IMR-90 (cell line): ENCODE measurements at regions not wholly inside any gene's neighbourhood (a gene's known extent, or its start where the extent isn't known, plus 50 kb on each side); places are given as distances from the start of the nearest gene placed in this dataset.

Experiments used
- ATAC-seq: fragments of 200-7000 bp; cut with Tn5 transposase; 2 replicates; pipeline ENCODE4 v1.9.1; 2020; ENCODE audit warnings: low read depth, mild to moderate bottlenecking, moderate library complexity
- BruUV-seq: library from RNA; stranded (reverse); fragments of 400-500 nt; replicated peaks from 2 replicates; lab custom pipeline; 2021; lab: Mats Ljungman, UMichigan
- CTCF ChIA-PET: fragments of 300-600 bp; formaldehyde crosslinking; extraction: SDS; loops from one replicate; lab custom pipeline; 2021; ENCODE audit warnings: antibody characterized with exemption; lab: Yijun Ruan, JAX
- POLR2A ChIA-PET: fragments of 300-600 bp; sonication (Branson Sonifier 250); formaldehyde crosslinking; loops from one replicate; lab custom pipeline; 2022; ENCODE audit warnings: antibody characterized with exemption; ENCODE audit not compliant: unreplicated experiment; lab: Charles Lee
- DNase-seq: peaks from one replicate; pipeline ENCODE4 v3.0.0; 2013
- H2AFZ ChIP-seq: replicated peaks from 2 replicates; pipeline ENCODE3; 2013; ENCODE audit warnings: low read length, mild to moderate bottlenecking; ENCODE audit not compliant: poor library complexity
- H2AK5ac ChIP-seq: 2 replicates; pipeline ENCODE4 v1.6.1; 2013; ENCODE audit warnings: low read depth, low read length, inconsistent platforms
- H2AK9ac ChIP-seq: replicated peaks from 2 replicates; pipeline ENCODE3; 2013; ENCODE audit warnings: mild to moderate bottlenecking, low read depth, low read length, moderate library complexity; ENCODE audit not compliant: poor library complexity
- H2BK120ac ChIP-seq: 2 replicates; pipeline ENCODE4 v1.6.1; 2013; ENCODE audit warnings: low read depth, low read length, inconsistent platforms
- H2BK15ac ChIP-seq: 3 replicates; pipeline ENCODE4 v1.6.1; 2013; ENCODE audit warnings: low read depth, low read length, inconsistent platforms
- H2BK20ac ChIP-seq: 2 replicates; pipeline ENCODE4 v1.6.1; 2013; ENCODE audit warnings: low read depth, mild to moderate bottlenecking, inconsistent platforms, low read length, moderate library complexity
- H2BK5ac ChIP-seq: 2 replicates; pipeline ENCODE4 v1.6.1; 2013; ENCODE audit warnings: mild to moderate bottlenecking, low read depth, low read length, inconsistent platforms; ENCODE audit not compliant: poor library complexity, severe bottlenecking
- H3K14ac ChIP-seq: replicated peaks from 2 replicates; pipeline ENCODE4 v1.6.1; 2013; ENCODE audit warnings: low read depth, low read length, inconsistent platforms
- H3K18ac ChIP-seq: 2 replicates; pipeline ENCODE4 v1.6.1; 2013; ENCODE audit warnings: low read depth, low read length, control low read depth
- H3K23ac ChIP-seq: 2 replicates; pipeline ENCODE4 v1.6.1; 2013; ENCODE audit warnings: low read depth, low read length, inconsistent platforms
- H3K27ac ChIP-seq: 2 replicates; pipeline ENCODE4 v1.5.1; 2013; ENCODE audit warnings: mild to moderate bottlenecking, control low read depth, low read length; ENCODE audit not compliant: insufficient read depth
- H3K27me3 ChIP-seq: 2 replicates; pipeline ENCODE4 v1.6.1; 2013; ENCODE audit warnings: low read length; ENCODE audit not compliant: control insufficient read depth, insufficient read depth
- H3K36me3 ChIP-seq: 2 replicates; pipeline ENCODE4 v1.6.1; 2013; ENCODE audit warnings: low read length, mixed read lengths; ENCODE audit not compliant: control insufficient read depth, insufficient read depth
- H3K4ac ChIP-seq: 2 replicates; pipeline ENCODE4 v1.6.1; 2013; ENCODE audit warnings: low read depth, low read length, inconsistent platforms
- H3K4me1 ChIP-seq: 2 replicates; pipeline ENCODE4 v1.6.1; 2013; ENCODE audit warnings: low read length, mixed read lengths; ENCODE audit not compliant: control insufficient read depth, insufficient read depth
- H3K4me2 ChIP-seq: 2 replicates; pipeline ENCODE4 v1.6.1; 2013; ENCODE audit warnings: low read depth, mild to moderate bottlenecking, control low read depth, low read length, moderate library complexity
- H3K4me3 ChIP-seq: 2 replicates; pipeline ENCODE4 v1.5.1; 2013; ENCODE audit warnings: low read depth, mild to moderate bottlenecking, control low read depth, low read length, moderate library complexity; ENCODE audit not compliant: insufficient read depth
- H3K56ac ChIP-seq: 2 replicates; pipeline ENCODE4 v1.6.1; 2013; ENCODE audit warnings: low read length, inconsistent platforms; ENCODE audit not compliant: insufficient read depth; ENCODE audit errors: extremely low read depth
- H3K79me1 ChIP-seq, 2 experiments: 2 replicates each; pipeline ENCODE4 v1.6.1; 2013; ENCODE audit warnings: low read length in 2 of 2, inconsistent platforms in 1 of 2, low read depth in 1 of 2
- H3K9ac ChIP-seq: 2 replicates; pipeline ENCODE4 v1.6.1; 2013; ENCODE audit warnings: low read depth, low read length, control low read depth
- H3K9me1 ChIP-seq: 2 replicates; pipeline ENCODE4 v1.6.1; 2013; ENCODE audit warnings: low read length, inconsistent platforms; ENCODE audit not compliant: insufficient read depth
- H3K9me3 ChIP-seq: 2 replicates; pipeline ENCODE4 v1.6.1; 2013; ENCODE audit warnings: low read length; ENCODE audit not compliant: control insufficient read depth, insufficient read depth
- H4K20me1 ChIP-seq: 2 replicates; pipeline ENCODE4 v1.6.1; 2013; ENCODE audit warnings: low read length, inconsistent platforms; ENCODE audit not compliant: insufficient read depth
- H4K5ac ChIP-seq: 2 replicates; pipeline ENCODE4 v1.6.1; 2013; ENCODE audit warnings: mild to moderate bottlenecking, low read depth, low read length, control low read depth
- H4K8ac ChIP-seq, 2 experiments: 2 replicates each; pipeline ENCODE4 v1.6.1; 2013; ENCODE audit warnings: low read depth in 2 of 2, low read length in 2 of 2, control low read depth in 1 of 2, inconsistent platforms in 1 of 2
- H4K91ac ChIP-seq: 2 replicates; pipeline ENCODE4 v1.6.1; 2013; ENCODE audit warnings: low read depth, low read length, inconsistent platforms; ENCODE audit not compliant: insufficient read depth
- ELK1 ChIP-seq: fragments of 150-350 bp; IDR thresholded peaks from 2 replicates; pipeline ENCODE4 v1.6.1; 2016; ENCODE audit warnings: low read depth, mild to moderate bottlenecking, low read length, moderate library complexity, borderline replicate concordance
- MXI1 ChIP-seq: IDR thresholded peaks from 2 replicates; pipeline ENCODE4 v1.6.1; 2012; ENCODE audit warnings: low read depth, mild to moderate bottlenecking, low read length, moderate library complexity, borderline replicate concordance
- RAD21 ChIP-seq: IDR thresholded peaks from 2 replicates; pipeline ENCODE4 v1.6.1; 2012; ENCODE audit warnings: low read length, improper control_type of control experiment
- RFX5 ChIP-seq: IDR thresholded peaks from 2 replicates; pipeline ENCODE4 v1.8.0; 2012; ENCODE audit warnings: low read depth, mild to moderate bottlenecking, low read length, moderate library complexity
- WGBS, 2 experiments: methylation state at CpG; one replicate each; pipeline versions ENCODE4 v1.1.5 to v1.1.7; 2013; ENCODE audit warnings: missing lambda C conversion rate in 2 of 2; ENCODE audit not compliant: insufficient read length in 1 of 2; ENCODE audit errors: extremely low coverage in 2 of 2; 5-methylcytosine and 5-hydroxymethylcytosine counted together
- dilution Hi-C: fragments of 300-500 bp; cut with HindIII; formaldehyde crosslinking; loops from one replicate; pipeline ENCODE4 v1.14.3; 2018; ENCODE audit warnings: low sequenced_read_pairs; ENCODE audit not compliant: unreplicated experiment
- in situ Hi-C: fragments of 300-500 bp; cut with MboI; formaldehyde crosslinking; loops from 3 replicates; pipeline ENCODE4 v1.14.3; 2019; ENCODE audit warnings: low sequenced_read_pairs, inconsistent platforms, mixed read lengths
- intact Hi-C: fragments of 100-400 bp; cut with micrococcal nuclease; formaldehyde crosslinking; loops from 2 replicates; pipeline ENCODE4 v1.10.0; 2022

GRCh38 chr7:17595546-17595945 lies 297.1 kb downstream of the AHR start:
- Histone ChIP-seq H2BK5ac (no peak overlapping the region), H2AFZ (no peak overlapping the region), H3K36me3 (no peaks in the 10 kb centered on the region), H3K4me3 (no peak overlapping the region), H3K9me3 (no peaks in the 10 kb centered on the region), H3K4ac (no peak overlapping the region), H3K18ac (no peak overlapping the region), H4K91ac (no peak overlapping the region), H3K23ac (no peak overlapping the region), H4K20me1 (no peaks in the 10 kb centered on the region), H2BK20ac (no peak overlapping the region), H2BK15ac (no peak overlapping the region), H2AK9ac (no peak overlapping the region), H3K9me1 (peaks cover 3% of the 10 kb centered on the region; the same call in 1 of the 2 replicates), H4K8ac (no peak overlapping the region), H4K5ac (no peak overlapping the region), H3K79me1 (no peaks in the 10 kb centered on the region), H3K56ac (no peak overlapping the region), H3K4me2 (no peak overlapping the region), H3K27me3 (no peaks in the 10 kb centered on the region; the same call in 1 of the 2 replicates), H2AK5ac (no peak overlapping the region), H3K9ac (no peak overlapping the region), H3K14ac (no peak overlapping the region), H3K4me1 (peaks cover 4% of the 10 kb centered on the region; the same call in 1 of the 2 replicates), H2BK120ac (no peak overlapping the region), H3K27ac (no peak overlapping the region)
- no peak for TF ChIP-seq MXI1
- TF ChIP-seq RFX5 = no peak
- no peak for TF ChIP-seq ELK1
- no peak for TF ChIP-seq RAD21
- in situ Hi-C loops (no loop called here), intact Hi-C loops (no loop called here), dilution Hi-C loops (no loop called here)
- ChIA-PET POLR2A (no interaction called here), CTCF (interaction anchor here (0.6 kb wide), 2 partner anchors 24 to 27 kb away, joined by 3 to 6 read pairs; no protein-coding TSS in a partner anchor)
- WGBS, 2 experiments = no CpG with 5 or more reads among the region's 1 CpG
- BruUV-seq = no TSS peak
- DNase-seq (no peak), ATAC-seq (no peak)
